ENCODE measurements at regions not wholly inside any gene's neighbourhood (a gene's known extent, or its start where the extent isn't known, plus 50 kb on each side); places are given as distances from the start of the nearest gene placed in this dataset.

- 82% methylated on average over 7 of the region's 7 CpGs for WGBS (ENCODE audit: insufficient coverage)
- Mint-ChIP-seq H3K36me3 (no peaks in the 10 kb centered on the region), H3K27me3 (ENCODE audit: low read depth in 2 of 2) (peaks cover 0 to 2% of the 10 kb centered on the region in 2 donors), H3K4me1 (no peaks in the 10 kb centered on the region), H3K9me3 (no peaks in the 10 kb centered on the region), H3K4me3 (no peak overlapping the region), H3K27ac (no peak overlapping the region)
- no peak for TF ChIP-seq CTCF (IDR thresholded peaks at IDR 0.05)
- H3K4me1 ChIP-seq (ENCODE audit: control insufficient read depth, insufficient read depth, low read length), result no peaks in the 10 kb centered on the region
- intact Hi-C loops (cut with micrococcal nuclease), result no loop called here
- no peak overlapping the region for H3K27ac ChIP-seq (ENCODE audit: low read length)
- no peaks in the 10 kb centered on the region for H3K36me3 ChIP-seq (ENCODE audit: control insufficient read depth, insufficient read depth, low read length)
- H3K9me3 ChIP-seq (ENCODE audit: control insufficient read depth, insufficient read depth, low read length), result no peaks in the 10 kb centered on the region
- DNase-seq (no peak), ATAC-seq (no peak)
- H3K27me3 ChIP-seq (ENCODE audit: control insufficient read depth, insufficient read depth, low read length), result no peaks in the 10 kb centered on the region
- H3K4me3 ChIP-seq (ENCODE audit: low read length), result no peak overlapping the region
These were observed 192.2 kb downstream of the TSN start for GRCh38 chr2:121947674-121948073.

GRCh38 chr2:121949271-121949670 is 193.8 kb downstream of the TSN start:
- no peak for ATAC-seq
- Mint-ChIP-seq H3K27me3 (ENCODE audit: low read depth in 2 of 2) (peaks cover 2 to 7% of the 10 kb centered on the region in 2 donors), H3K9me3 (no peaks in the 10 kb centered on the region)

GRCh38 chr2:121955426-121955825 is 200.0 kb downstream of the TSN start:
- Histone ChIP-seq H3K4me1 (ENCODE audit: control insufficient read depth, insufficient read depth, low read length) (no peaks in the 10 kb centered on the region), H3K36me3 (ENCODE audit: control insufficient read depth, insufficient read depth, low read length) (no peaks in the 10 kb centered on the region), H3K9me3 (ENCODE audit: control insufficient read depth, insufficient read depth, low read length) (no peaks in the 10 kb centered on the region), H3K27ac (ENCODE audit: low read length) (no peak overlapping the region), H3K4me3 (ENCODE audit: low read length) (no peak overlapping the region), H3K27me3 (ENCODE audit: control insufficient read depth, insufficient read depth, low read length) (no peaks in the 10 kb centered on the region)
- ATAC-seq (no peak), DNase-seq (no peak)
- Mint-ChIP-seq H3K27me3 (ENCODE audit: low read depth in 2 of 2) (peaks cover 12% of the 10 kb centered on the region in 2 donors), H3K9me3 (no peaks in the 10 kb centered on the region), H3K36me3 (no peaks in the 10 kb centered on the region), H3K4me1 (no peaks in the 10 kb centered on the region), H3K4me3 (no peak overlapping the region), H3K27ac (no peak overlapping the region)
- intact Hi-C loops (cut with micrococcal nuclease), result no loop called here
- no peak for TF ChIP-seq CTCF (IDR thresholded peaks at IDR 0.05)
- 94% methylated on average over 5 of the region's 6 CpGs for WGBS (ENCODE audit: insufficient coverage)

More at GRCh38 chr2:121949271-121949670, 193.8 kb downstream of the TSN start:
- no peaks in the 10 kb centered on the region for H3K9me3 ChIP-seq (ENCODE audit: control insufficient read depth, insufficient read depth, low read length)
- WGBS (ENCODE audit: insufficient coverage), result 68% methylated on average over 7 of the region's 8 CpGs
- H3K4me1 Mint-ChIP-seq, result no peaks in the 10 kb centered on the region
- DNase-seq, result no peak
- H3K27me3 ChIP-seq (ENCODE audit: control insufficient read depth, insufficient read depth, low read length), result no peaks in the 10 kb centered on the region
- H3K36me3 Mint-ChIP-seq, result no peaks in the 10 kb centered on the region
- no peaks in the 10 kb centered on the region for H3K36me3 ChIP-seq (ENCODE audit: control insufficient read depth, insufficient read depth, low read length)
- no peak overlapping the region for H3K27ac Mint-ChIP-seq
- H3K4me3 Mint-ChIP-seq, result no peak overlapping the region
- H3K4me1 ChIP-seq (ENCODE audit: control insufficient read depth, insufficient read depth, low read length), result no peaks in the 10 kb centered on the region
- TF ChIP-seq CTCF (IDR thresholded peaks at IDR 0.05), result no peak
- no peak overlapping the region for H3K4me3 ChIP-seq (ENCODE audit: low read length)
- H3K27ac ChIP-seq (ENCODE audit: low read length), result no peak overlapping the region
- intact Hi-C loops (cut with micrococcal nuclease), result no loop called here

GRCh38 chr2:121955872-121956271 is 200.4 kb downstream of the TSN start:
- no peak overlapping the region for H3K4me3 Mint-ChIP-seq
- no peaks in the 10 kb centered on the region for H3K4me1 Mint-ChIP-seq
- 90% methylated on average over 9 of the region's 9 CpGs for WGBS (ENCODE audit: insufficient coverage)
- H3K36me3 Mint-ChIP-seq, result no peaks in the 10 kb centered on the region
- no peak for TF ChIP-seq CTCF (IDR thresholded peaks at IDR 0.05)
- H3K27me3 Mint-ChIP-seq (ENCODE audit: low read depth in 2 of 2), result peaks cover 12% of the 10 kb centered on the region in 2 donors
- DNase-seq (no peak), ATAC-seq (no peak)
- no peaks in the 10 kb centered on the region for H3K9me3 Mint-ChIP-seq
- Histone ChIP-seq H3K4me3 (ENCODE audit: low read length) (no peak overlapping the region), H3K27ac (ENCODE audit: low read length) (no peak overlapping the region), H3K9me3 (ENCODE audit: control insufficient read depth, insufficient read depth, low read length) (no peaks in the 10 kb centered on the region), H3K27me3 (ENCODE audit: control insufficient read depth, insufficient read depth, low read length) (no peaks in the 10 kb centered on the region), H3K36me3 (ENCODE audit: control insufficient read depth, insufficient read depth, low read length) (no peaks in the 10 kb centered on the region), H3K4me1 (ENCODE audit: control insufficient read depth, insufficient read depth, low read length) (no peaks in the 10 kb centered on the region)
- intact Hi-C loops (cut with micrococcal nuclease), result no loop called here
- H3K27ac Mint-ChIP-seq, result no peak overlapping the region

Measured in natural killer cell (primary cell).